Colonic mucosa (tissue), 4 donors: ENCODE measurements at regions not wholly inside any gene's neighbourhood (a gene's known extent, or its start where the extent isn't known, plus 50 kb on each side); places are given as distances from the start of the nearest gene placed in this dataset.

Experiments
- DNase-seq: peaks from one replicate; pipeline ENCODE4 v3.0.0-alpha.2; 2020
- H3K27ac ChIP-seq: fragments of 200-600 bp; one replicate; pipeline ENCODE4 v1.8.0; 2021
- H3K27me3 ChIP-seq: fragments of 200-600 bp; one replicate; pipeline ENCODE4 v1.8.0; 2021
- H3K36me3 ChIP-seq: fragments of 200-600 bp; one replicate; pipeline ENCODE4 v1.8.0; 2021
- H3K4me1 ChIP-seq: fragments of 200-600 bp; one replicate; pipeline ENCODE4 v1.8.0; 2021; ENCODE audit warnings: mild to moderate bottlenecking
- H3K4me3 ChIP-seq: fragments of 200-600 bp; one replicate; pipeline ENCODE4 v1.8.0; 2021
- H3K9ac ChIP-seq, 2 donors: one replicate each; pipeline ENCODE4 v1.7.0; 2013; ENCODE audit warnings: control low read depth in 2 of 2, low read depth in 2 of 2, low read length in 2 of 2
- H3K9me3 ChIP-seq: fragments of 200-600 bp; one replicate; pipeline ENCODE4 v1.8.0; 2021
- CTCF ChIP-seq: fragments of 200-600 bp; IDR thresholded peaks from one replicate; pipeline ENCODE4 v1.8.0; 2022; ENCODE audit warnings: antibody characterized with exemption, mild to moderate bottlenecking
- intact Hi-C: fragments of 100-400 bp; cut with DNase I; formaldehyde crosslinking; loops from one replicate; pipeline ENCODE4 v1.14.1; 2022
- donor health status: healthy.
- donor health status: DM: no; HTN: no; CAD: no.
- donor health status: DM: no; HTN: no; CAD: no.

- Histone ChIP-seq H3K36me3 (no peaks in the 10 kb centered on the region), H3K9me3 (no peaks in the 10 kb centered on the region), H3K4me3 (no peak overlapping the region), H3K9ac (no peak overlapping the region), H3K4me1 (no peaks in the 10 kb centered on the region), H3K27ac (no peak overlapping the region), H3K27me3 (no peaks in the 10 kb centered on the region)
- intact Hi-C loops, result loop anchor here (5.0 kb wide), 1 partner anchor 109 kb away; no protein-coding TSS in a partner anchor
- DNase-seq, result no peak
- no peak for TF ChIP-seq CTCF
These were observed 67.8 kb upstream of the INCENP start for GRCh38 chr11:62055970-62056369.

GRCh38 chr11:62054484-62055121 is 69.2 kb upstream of the INCENP start:
- Histone ChIP-seq H3K27ac (no peak overlapping the region), H3K9me3 (no peaks in the 10 kb centered on the region), H3K27me3 (no peaks in the 10 kb centered on the region), H3K36me3 (no peaks in the 10 kb centered on the region), H3K9ac (no peak overlapping the region), H3K4me3 (no peak overlapping the region), H3K4me1 (no peaks in the 10 kb centered on the region)
- intact Hi-C loops, result loop anchor here (5.0 kb wide), 2 partner anchors 92 to 107 kb away; no protein-coding TSS in a partner anchor
- peak; percentile 42 for TF ChIP-seq CTCF
- peak; percentile 60 for DNase-seq

GRCh38 chr11:62054081-62054480 is 69.7 kb upstream of the INCENP start:
- DNase-seq, result no peak
- intact Hi-C loops, result loop anchor here (5.0 kb wide), 1 partner anchor 92 kb away; no protein-coding TSS in a partner anchor
- peak overlapping the region; percentile 28 for H3K27ac ChIP-seq

GRCh38 chr11:62050716-62051115 is 73.1 kb upstream of the INCENP start:
- H3K9ac ChIP-seq, result no peak overlapping the region
- H3K27me3 ChIP-seq, result no peaks in the 10 kb centered on the region
- no peak for DNase-seq
- no peak for TF ChIP-seq CTCF
- H3K4me1 ChIP-seq, result no peaks in the 10 kb centered on the region
- intact Hi-C loops, result loop anchor here (5.0 kb wide), 1 partner anchor 88 kb away; no protein-coding TSS in a partner anchor
- no peaks in the 10 kb centered on the region for H3K36me3 ChIP-seq
- no peaks in the 10 kb centered on the region for H3K9me3 ChIP-seq
- no peak overlapping the region for H3K27ac ChIP-seq
- no peak overlapping the region for H3K4me3 ChIP-seq

More at GRCh38 chr11:62054081-62054480, 69.7 kb upstream of the INCENP start:
- H3K9ac ChIP-seq, result no peak overlapping the region
- H3K27me3 ChIP-seq, result no peaks in the 10 kb centered on the region
- no peak overlapping the region for H3K4me3 ChIP-seq
- no peak for TF ChIP-seq CTCF
- no peaks in the 10 kb centered on the region for H3K36me3 ChIP-seq
- no peaks in the 10 kb centered on the region for H3K4me1 ChIP-seq
- H3K9me3 ChIP-seq, result no peaks in the 10 kb centered on the region

- no peak for TF ChIP-seq CTCF
- H3K4me1 ChIP-seq, result no peaks in the 10 kb centered on the region
- DNase-seq, result no peak
These were observed 75.7 kb upstream of the INCENP start for GRCh38 chr11:62048100-62048499.

More at GRCh38 chr11:62048100-62048499, 75.7 kb upstream of the INCENP start:
- intact Hi-C loops, result no loop called here
- Histone ChIP-seq H3K9ac (no peak overlapping the region), H3K36me3 (no peaks in the 10 kb centered on the region), H3K9me3 (no peaks in the 10 kb centered on the region), H3K4me3 (no peak overlapping the region), H3K27me3 (no peaks in the 10 kb centered on the region), H3K27ac (no peak overlapping the region)
